MCF 10A (cell line): ENCODE measurements at regions not wholly inside any gene's neighbourhood (a gene's known extent, or its start where the extent isn't known, plus 50 kb on each side); places are given as distances from the start of the nearest gene placed in this dataset.

Experiments used
- BruUV-seq: library from RNA; stranded (reverse); fragments of 400-500 nt; replicated peaks from 2 replicates; lab custom pipeline; 2021; lab: Mats Ljungman, UMichigan
- CTCF ChIA-PET: fragments of 300-600 bp; sonication (Branson Sonifier 250); formaldehyde crosslinking; extraction: SDS; loops from one replicate; lab custom pipeline; 2021; ENCODE audit warnings: antibody characterized with exemption, inconsistent platforms; lab: Yijun Ruan, JAX
- POLR2A ChIA-PET: fragments of 300-600, 350-650 bp; sonication (Branson Sonifier 250); formaldehyde crosslinking; extraction: SDS; loops from one replicate; lab custom pipeline; 2020; ENCODE audit warnings: antibody characterized with exemption, inconsistent platforms; lab: Yijun Ruan, JAX
- DNase-seq: peaks from one replicate; pipeline ENCODE4 v3.0.0-alpha.2; 2018; ENCODE audit not compliant: unreplicated experiment
- H3K27ac Mint-ChIP-seq: one replicate; pipeline ENCODE4 v1.8.0; 2022; ENCODE audit warnings: mild to moderate bottlenecking, low read depth, mixed read lengths; ENCODE audit not compliant: unreplicated experiment
- H3K27me3 Mint-ChIP-seq: one replicate; pipeline ENCODE4 v1.8.0; 2022; ENCODE audit warnings: mixed read lengths; ENCODE audit not compliant: insufficient read depth, unreplicated experiment
- H3K36me3 Mint-ChIP-seq: one replicate; pipeline ENCODE4 v1.8.0; 2022; ENCODE audit warnings: mild to moderate bottlenecking, moderate library complexity, mixed read lengths; ENCODE audit not compliant: insufficient read depth, unreplicated experiment
- H3K4me1 Mint-ChIP-seq: one replicate; pipeline ENCODE4 v1.8.0; 2022; ENCODE audit warnings: mixed read lengths; ENCODE audit not compliant: insufficient read depth, unreplicated experiment
- H3K4me3 Mint-ChIP-seq: one replicate; pipeline ENCODE4 v1.8.0; 2022; ENCODE audit warnings: mild to moderate bottlenecking, moderate library complexity, mixed read lengths; ENCODE audit not compliant: unreplicated experiment
- H3K9me3 Mint-ChIP-seq: one replicate; pipeline ENCODE4 v1.8.0; 2022; ENCODE audit warnings: mixed read lengths; ENCODE audit not compliant: unreplicated experiment
- intact Hi-C: fragments of 100-400 bp; cut with micrococcal nuclease; formaldehyde crosslinking; loops from 2 replicates; pipeline ENCODE4 v1.14.1; 2022
- TF ChIP-seq, protein P1 (sequence below): fragments of 200-600 bp; IDR thresholded peaks from one replicate; pipeline ENCODE4 v1.8.0; 2022; ENCODE audit warnings: antibody characterized with exemption, mild to moderate bottlenecking; ENCODE audit not compliant: unreplicated experiment

DNA sequence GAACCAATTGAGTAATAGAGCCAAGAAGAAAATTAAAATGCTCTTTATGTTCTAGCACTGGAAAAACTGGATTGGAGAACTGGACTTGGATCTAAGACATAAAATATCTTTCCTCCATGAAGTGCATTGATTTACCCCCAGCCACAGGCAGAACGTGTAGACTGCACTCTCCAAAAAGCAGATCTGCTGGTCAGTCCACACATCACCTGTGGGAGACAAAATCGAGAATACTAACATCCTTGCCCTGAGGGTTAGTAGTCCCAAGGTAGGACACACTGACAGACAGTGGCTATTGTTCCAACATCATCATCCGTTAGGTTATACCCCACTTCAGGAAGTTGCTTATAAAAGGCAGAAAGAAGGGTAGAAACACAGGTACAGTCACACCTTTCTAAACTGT, 257.1 kb upstream of the STT3B start:
- Mint-ChIP-seq H3K4me1 (peaks cover 16% of the 10 kb centered on the region), H3K27me3 (peaks cover 16% of the 10 kb centered on the region), H3K4me3 (no peak overlapping the region), H3K27ac (no peak overlapping the region), H3K36me3 (no peaks in the 10 kb centered on the region), H3K9me3 (no peaks in the 10 kb centered on the region)
- ChIA-PET CTCF (no interaction called here), POLR2A (interaction anchor here (1.5 kb wide), 1 partner anchor 257 kb away, joined by 6 read pairs; the partner anchor contains the start of gene STT3B)
- intact Hi-C loops, result no loop called here
- no peak for DNase-seq
- TF ChIP-seq, protein P1, sequence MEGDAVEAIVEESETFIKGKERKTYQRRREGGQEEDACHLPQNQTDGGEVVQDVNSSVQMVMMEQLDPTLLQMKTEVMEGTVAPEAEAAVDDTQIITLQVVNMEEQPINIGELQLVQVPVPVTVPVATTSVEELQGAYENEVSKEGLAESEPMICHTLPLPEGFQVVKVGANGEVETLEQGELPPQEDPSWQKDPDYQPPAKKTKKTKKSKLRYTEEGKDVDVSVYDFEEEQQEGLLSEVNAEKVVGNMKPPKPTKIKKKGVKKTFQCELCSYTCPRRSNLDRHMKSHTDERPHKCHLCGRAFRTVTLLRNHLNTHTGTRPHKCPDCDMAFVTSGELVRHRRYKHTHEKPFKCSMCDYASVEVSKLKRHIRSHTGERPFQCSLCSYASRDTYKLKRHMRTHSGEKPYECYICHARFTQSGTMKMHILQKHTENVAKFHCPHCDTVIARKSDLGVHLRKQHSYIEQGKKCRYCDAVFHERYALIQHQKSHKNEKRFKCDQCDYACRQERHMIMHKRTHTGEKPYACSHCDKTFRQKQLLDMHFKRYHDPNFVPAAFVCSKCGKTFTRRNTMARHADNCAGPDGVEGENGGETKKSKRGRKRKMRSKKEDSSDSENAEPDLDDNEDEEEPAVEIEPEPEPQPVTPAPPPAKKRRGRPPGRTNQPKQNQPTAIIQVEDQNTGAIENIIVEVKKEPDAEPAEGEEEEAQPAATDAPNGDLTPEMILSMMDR, result no peak
- BruUV-seq, result no TSS peak

DNA sequence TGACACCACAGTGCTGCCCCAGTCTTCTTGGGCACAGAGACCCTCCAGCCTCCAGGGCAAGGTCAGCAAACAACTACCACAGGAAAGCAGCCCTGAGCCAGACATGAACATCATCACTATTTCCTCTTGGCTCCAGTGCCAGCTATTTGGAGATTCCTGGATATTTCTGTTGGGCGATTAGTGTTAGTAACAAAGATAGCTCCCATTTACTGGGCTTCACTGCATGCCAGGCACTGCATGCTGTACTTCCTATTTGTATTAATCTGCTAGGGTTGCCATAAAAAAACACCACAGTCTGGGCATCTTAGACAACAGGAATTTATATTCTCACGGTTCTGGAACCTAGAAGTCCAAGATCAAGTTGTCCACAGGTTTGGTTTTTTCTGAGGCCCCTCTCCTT, 255.1 kb upstream of the STT3B start:
- Mint-ChIP-seq H3K4me3 (no peak overlapping the region), H3K36me3 (no peaks in the 10 kb centered on the region), H3K27me3 (no peaks in the 10 kb centered on the region), H3K4me1 (peaks cover 16% of the 10 kb centered on the region), H3K27ac (no peak overlapping the region), H3K9me3 (peaks cover 3% of the 10 kb centered on the region)
- intact Hi-C loops, result no loop called here
- POLR2A ChIA-PET, result interaction anchor here (0.7 kb wide), 1 partner anchor 254 kb away, joined by 3 read pairs; no protein-coding TSS in a partner anchor
- TF ChIP-seq, protein P1, result no peak
- DNase-seq, result no peak
- CTCF ChIA-PET, result no interaction called here
- BruUV-seq, result no TSS peak

DNA sequence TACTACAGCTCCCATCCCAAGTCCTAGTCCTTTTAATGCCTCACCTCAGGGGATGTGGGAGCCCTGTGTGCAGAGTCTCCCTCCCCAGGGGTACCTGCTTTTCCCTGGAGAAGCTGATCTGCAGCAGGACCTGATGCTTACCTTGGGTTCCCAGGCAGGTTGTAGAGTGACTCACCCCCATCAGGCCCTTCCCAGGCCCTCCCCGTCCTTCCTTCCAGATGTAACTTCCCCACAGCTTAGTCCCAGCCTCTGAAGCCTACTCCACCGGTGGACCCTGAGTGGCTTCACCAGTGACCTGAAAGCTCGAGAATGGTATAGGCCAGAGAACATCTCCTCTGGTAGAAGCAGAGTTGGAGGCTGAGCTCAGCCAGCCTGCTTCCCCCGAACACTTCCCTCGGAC, 254.2 kb upstream of the STT3B start:
- POLR2A ChIA-PET, result no interaction called here
- Mint-ChIP-seq H3K9me3 (peaks cover 7% of the 10 kb centered on the region), H3K4me3 (no peak overlapping the region), H3K4me1 (peaks cover 16% of the 10 kb centered on the region), H3K27ac (no peak overlapping the region), H3K27me3 (no peaks in the 10 kb centered on the region), H3K36me3 (no peaks in the 10 kb centered on the region)
- no peak for DNase-seq
- intact Hi-C loops, result no loop called here
- TF ChIP-seq, protein P1, result no peak
- BruUV-seq, result no TSS peak
- CTCF ChIA-PET, result no interaction called here

DNA sequence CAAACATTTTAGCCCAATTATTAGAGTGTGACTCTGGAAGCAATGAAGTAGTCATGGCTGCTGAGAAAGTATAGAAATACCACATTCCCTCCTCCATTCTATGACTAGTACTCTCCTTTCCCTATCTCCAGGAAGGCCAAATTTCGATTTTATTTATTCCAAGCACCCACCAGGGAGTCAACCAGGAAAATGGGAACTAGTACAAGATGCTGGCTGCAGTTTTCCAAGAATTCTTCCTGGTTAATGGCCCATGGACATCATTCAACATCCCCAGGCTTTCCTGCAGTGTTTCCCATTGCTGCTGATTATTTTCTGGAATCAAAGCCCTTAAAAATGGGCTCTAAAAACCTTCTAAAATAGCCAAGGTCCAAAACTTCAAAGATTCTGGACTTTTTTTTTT, 247.9 kb upstream of the STT3B start:
- TF ChIP-seq, protein P1, result no peak
- ChIA-PET CTCF (no interaction called here), POLR2A (interaction anchor here (0.7 kb wide), 1 partner anchor 443 kb away, joined by 3 read pairs; no protein-coding TSS in a partner anchor)
- H3K9me3 Mint-ChIP-seq, result peaks cover 7% of the 10 kb centered on the region
- intact Hi-C loops, result no loop called here
- no peak overlapping the region for H3K4me3 Mint-ChIP-seq
- BruUV-seq, result no TSS peak
- H3K36me3 Mint-ChIP-seq, result no peaks in the 10 kb centered on the region
- H3K27me3 Mint-ChIP-seq, result no peaks in the 10 kb centered on the region
- H3K27ac Mint-ChIP-seq, result no peak overlapping the region
- DNase-seq, result no peak
- peaks cover 9% of the 10 kb centered on the region for H3K4me1 Mint-ChIP-seq
